ENCODE measurements at regions not wholly inside any gene's neighbourhood (a gene's known extent, or its start where the extent isn't known, plus 50 kb on each side); places are given as distances from the start of the nearest gene placed in this dataset.
"Not testable (repeated sequence)": the region's sequence is repeated elsewhere in the genome, so short reads cannot be mapped to it uniquely, and the experiment has no call there.

GRCh38 chr18:43787721-43788120 is 510.4 kb upstream of the SYT4 start:
- TF ChIP-seq, protein P1, sequence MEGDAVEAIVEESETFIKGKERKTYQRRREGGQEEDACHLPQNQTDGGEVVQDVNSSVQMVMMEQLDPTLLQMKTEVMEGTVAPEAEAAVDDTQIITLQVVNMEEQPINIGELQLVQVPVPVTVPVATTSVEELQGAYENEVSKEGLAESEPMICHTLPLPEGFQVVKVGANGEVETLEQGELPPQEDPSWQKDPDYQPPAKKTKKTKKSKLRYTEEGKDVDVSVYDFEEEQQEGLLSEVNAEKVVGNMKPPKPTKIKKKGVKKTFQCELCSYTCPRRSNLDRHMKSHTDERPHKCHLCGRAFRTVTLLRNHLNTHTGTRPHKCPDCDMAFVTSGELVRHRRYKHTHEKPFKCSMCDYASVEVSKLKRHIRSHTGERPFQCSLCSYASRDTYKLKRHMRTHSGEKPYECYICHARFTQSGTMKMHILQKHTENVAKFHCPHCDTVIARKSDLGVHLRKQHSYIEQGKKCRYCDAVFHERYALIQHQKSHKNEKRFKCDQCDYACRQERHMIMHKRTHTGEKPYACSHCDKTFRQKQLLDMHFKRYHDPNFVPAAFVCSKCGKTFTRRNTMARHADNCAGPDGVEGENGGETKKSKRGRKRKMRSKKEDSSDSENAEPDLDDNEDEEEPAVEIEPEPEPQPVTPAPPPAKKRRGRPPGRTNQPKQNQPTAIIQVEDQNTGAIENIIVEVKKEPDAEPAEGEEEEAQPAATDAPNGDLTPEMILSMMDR (IDR thresholded peaks at IDR 0.05), result not testable (repeated sequence)
- not testable (repeated sequence) for TF ChIP-seq EP300, POLR2AphosphoS5 (IDR thresholded peaks at IDR 0.05)
